C4-2B (cell line): ENCODE measurements at regions not wholly inside any gene's neighbourhood (a gene's known extent, or its start where the extent isn't known, plus 50 kb on each side); places are given as distances from the start of the nearest gene placed in this dataset.

ENCODE experiments used
- ZFX ChIP-seq: fragments of 450-650 bp; IDR thresholded peaks from 2 replicates; pipeline ENCODE4 v1.6.1; 2017
- TF ChIP-seq, protein P1 (sequence below): fragments of 450-650 bp; conservative IDR thresholded peaks from 2 replicates; pipeline ENCODE4 v1.5.1; 2017; ENCODE audit warnings: mild to moderate bottlenecking

DNA sequence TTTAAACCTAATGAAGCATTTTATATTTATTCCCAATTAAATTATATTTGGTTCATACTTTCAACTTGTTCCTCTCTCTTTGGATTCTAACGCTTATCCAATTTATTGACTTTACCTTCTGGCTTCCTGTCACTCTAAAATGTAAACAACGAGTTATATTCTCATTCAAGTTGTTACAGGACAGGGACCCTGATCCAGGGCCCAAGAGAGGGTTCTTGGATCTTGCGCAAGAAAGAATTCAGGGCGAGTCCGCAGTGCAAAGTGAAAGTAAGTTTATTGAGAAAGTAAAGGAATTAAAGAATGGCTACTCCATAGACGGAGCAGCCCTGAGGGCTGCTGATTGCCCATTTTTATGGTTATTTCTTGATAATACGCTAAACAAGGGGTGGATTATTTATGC, 405.6 kb upstream of the API5 start:
- TF ChIP-seq, protein P1, sequence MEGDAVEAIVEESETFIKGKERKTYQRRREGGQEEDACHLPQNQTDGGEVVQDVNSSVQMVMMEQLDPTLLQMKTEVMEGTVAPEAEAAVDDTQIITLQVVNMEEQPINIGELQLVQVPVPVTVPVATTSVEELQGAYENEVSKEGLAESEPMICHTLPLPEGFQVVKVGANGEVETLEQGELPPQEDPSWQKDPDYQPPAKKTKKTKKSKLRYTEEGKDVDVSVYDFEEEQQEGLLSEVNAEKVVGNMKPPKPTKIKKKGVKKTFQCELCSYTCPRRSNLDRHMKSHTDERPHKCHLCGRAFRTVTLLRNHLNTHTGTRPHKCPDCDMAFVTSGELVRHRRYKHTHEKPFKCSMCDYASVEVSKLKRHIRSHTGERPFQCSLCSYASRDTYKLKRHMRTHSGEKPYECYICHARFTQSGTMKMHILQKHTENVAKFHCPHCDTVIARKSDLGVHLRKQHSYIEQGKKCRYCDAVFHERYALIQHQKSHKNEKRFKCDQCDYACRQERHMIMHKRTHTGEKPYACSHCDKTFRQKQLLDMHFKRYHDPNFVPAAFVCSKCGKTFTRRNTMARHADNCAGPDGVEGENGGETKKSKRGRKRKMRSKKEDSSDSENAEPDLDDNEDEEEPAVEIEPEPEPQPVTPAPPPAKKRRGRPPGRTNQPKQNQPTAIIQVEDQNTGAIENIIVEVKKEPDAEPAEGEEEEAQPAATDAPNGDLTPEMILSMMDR = no peak
- TF ChIP-seq ZFX = no peak
